ENCODE measurements at regions not wholly inside any gene's neighbourhood (a gene's known extent, or its start where the extent isn't known, plus 50 kb on each side); places are given as distances from the start of the nearest gene placed in this dataset.
"Not testable (repeated sequence)": the region's sequence is repeated elsewhere in the genome, so short reads cannot be mapped to it uniquely, and the experiment has no call there.

GRCh38 chr14:52146504-52146903 lies 77.6 kb upstream of the NID2 start:
- DNase-seq (ENCODE audit: extremely low read depth, low read depth) = no peak
- TF ChIP-seq, protein P1, sequence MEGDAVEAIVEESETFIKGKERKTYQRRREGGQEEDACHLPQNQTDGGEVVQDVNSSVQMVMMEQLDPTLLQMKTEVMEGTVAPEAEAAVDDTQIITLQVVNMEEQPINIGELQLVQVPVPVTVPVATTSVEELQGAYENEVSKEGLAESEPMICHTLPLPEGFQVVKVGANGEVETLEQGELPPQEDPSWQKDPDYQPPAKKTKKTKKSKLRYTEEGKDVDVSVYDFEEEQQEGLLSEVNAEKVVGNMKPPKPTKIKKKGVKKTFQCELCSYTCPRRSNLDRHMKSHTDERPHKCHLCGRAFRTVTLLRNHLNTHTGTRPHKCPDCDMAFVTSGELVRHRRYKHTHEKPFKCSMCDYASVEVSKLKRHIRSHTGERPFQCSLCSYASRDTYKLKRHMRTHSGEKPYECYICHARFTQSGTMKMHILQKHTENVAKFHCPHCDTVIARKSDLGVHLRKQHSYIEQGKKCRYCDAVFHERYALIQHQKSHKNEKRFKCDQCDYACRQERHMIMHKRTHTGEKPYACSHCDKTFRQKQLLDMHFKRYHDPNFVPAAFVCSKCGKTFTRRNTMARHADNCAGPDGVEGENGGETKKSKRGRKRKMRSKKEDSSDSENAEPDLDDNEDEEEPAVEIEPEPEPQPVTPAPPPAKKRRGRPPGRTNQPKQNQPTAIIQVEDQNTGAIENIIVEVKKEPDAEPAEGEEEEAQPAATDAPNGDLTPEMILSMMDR (IDR thresholded peaks at IDR 0.05; ENCODE audit: low read depth, low read length) = peak; percentile 34

- not testable (repeated sequence) for DNase-seq (ENCODE audit: extremely low read depth, low read depth)
Observed at GRCh38 chr14:52144099-52144498, 75.2 kb upstream of the NID2 start.

- no peak for DNase-seq (ENCODE audit: extremely low read depth, low read depth)
- TF ChIP-seq, protein P1 (IDR thresholded peaks at IDR 0.05; ENCODE audit: low read depth, low read length) = no peak
Observed at GRCh38 chr14:52142504-52142903, 73.6 kb upstream of the NID2 start.

DNA sequence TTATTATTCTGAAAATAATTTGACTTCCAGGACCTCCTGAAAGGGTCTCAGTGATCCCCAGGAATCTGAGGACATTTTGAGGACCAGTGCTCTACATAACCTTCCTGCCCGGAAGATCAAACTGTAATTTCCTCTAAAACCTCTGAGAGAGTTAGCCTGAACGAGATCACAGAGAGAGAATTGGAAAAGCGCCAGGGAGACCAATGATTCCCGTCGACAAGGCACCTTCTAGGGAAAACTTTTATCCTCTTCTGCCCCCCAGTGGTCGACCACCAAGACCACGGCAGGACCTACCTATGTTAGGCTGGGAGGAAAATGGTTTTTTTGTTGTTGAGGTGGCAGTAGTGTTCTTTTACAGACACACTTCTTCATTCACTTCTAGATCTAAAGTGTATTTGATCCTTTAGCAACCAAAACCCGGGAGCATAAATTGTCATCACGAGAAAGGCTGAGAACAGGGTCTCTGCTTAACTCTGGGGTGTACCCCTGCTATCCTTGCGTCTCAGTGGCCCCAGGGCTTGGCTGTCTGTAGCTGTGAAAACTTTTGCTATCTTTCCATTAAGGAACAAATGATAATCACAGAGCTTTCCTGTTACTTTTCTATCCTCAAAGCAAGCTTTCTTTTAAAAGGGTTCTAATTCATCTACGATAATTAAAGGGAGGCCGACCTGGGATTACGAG lies 62.9 kb upstream of the NID2 start:
- TF ChIP-seq, protein P1 (IDR thresholded peaks at IDR 0.05; ENCODE audit: low read depth, low read length) = peak; percentile 76
- DNase-seq (ENCODE audit: extremely low read depth, low read depth) = peak; percentile 92

- no peak for DNase-seq (ENCODE audit: extremely low read depth, low read depth)
- TF ChIP-seq, protein P1 (IDR thresholded peaks at IDR 0.05; ENCODE audit: low read depth, low read length) = no peak
Observed at GRCh38 chr14:52129721-52130120, 60.9 kb upstream of the NID2 start.

GRCh38 chr14:52125885-52126284 lies 57.0 kb upstream of the NID2 start:
- TF ChIP-seq, protein P1 (IDR thresholded peaks at IDR 0.05; ENCODE audit: low read depth, low read length) = no peak
- DNase-seq (ENCODE audit: extremely low read depth, low read depth) = no peak

GRCh38 chr14:52124791-52125684 lies 56.2 kb upstream of the NID2 start:
- DNase-seq (ENCODE audit: extremely low read depth, low read depth) = peak; percentile 83

GRCh38 chr14:52122163-52122562 lies 53.3 kb upstream of the NID2 start:
- DNase-seq (ENCODE audit: extremely low read depth, low read depth) = not testable (repeated sequence)

More at GRCh38 chr14:52124791-52125684, 56.2 kb upstream of the NID2 start:
- TF ChIP-seq, protein P1 (IDR thresholded peaks at IDR 0.05; ENCODE audit: low read depth, low read length) = no peak

All from AG09319 (cell line).